ENCODE measurements at regions not wholly inside any gene's neighbourhood (a gene's known extent, or its start where the extent isn't known, plus 50 kb on each side); places are given as distances from the start of the nearest gene placed in this dataset.

GRCh38 chr2:51960281-51960680 is 928.3 kb upstream of the NRXN1 start:
- DNase-seq (ENCODE audit: low read depth) = no peak
- no peak for TF ChIP-seq CTCF (IDR thresholded peaks at IDR 0.05; ENCODE audit: control insufficient read depth, extremely low read depth, insufficient read depth)
- no peak overlapping the region for H3K4me3 ChIP-seq (ENCODE audit: low read depth, low read length)

GRCh38 chr2:51959696-51960095 is 927.8 kb upstream of the NRXN1 start:
- H3K4me3 ChIP-seq (ENCODE audit: low read depth, low read length) = no peak overlapping the region
- no peak for TF ChIP-seq CTCF (IDR thresholded peaks at IDR 0.05; ENCODE audit: control insufficient read depth, extremely low read depth, insufficient read depth)
- no peak for DNase-seq (ENCODE audit: low read depth)

- TF ChIP-seq CTCF (IDR thresholded peaks at IDR 0.05; ENCODE audit: control insufficient read depth, extremely low read depth, insufficient read depth) = no peak
- H3K4me3 ChIP-seq (ENCODE audit: low read depth, low read length) = no peak overlapping the region
- no peak for DNase-seq (ENCODE audit: low read depth)
These were observed 922.0 kb upstream of the NRXN1 start for GRCh38 chr2:51953931-51954330.

GRCh38 chr2:51921076-51921475 is 889.1 kb upstream of the NRXN1 start:
- no peak overlapping the region for H3K4me3 ChIP-seq (ENCODE audit: low read depth, low read length)
- no peak for TF ChIP-seq CTCF (IDR thresholded peaks at IDR 0.05; ENCODE audit: control insufficient read depth, extremely low read depth, insufficient read depth)
- DNase-seq (ENCODE audit: low read depth) = no peak

GRCh38 chr2:51920509-51920908 is 888.6 kb upstream of the NRXN1 start:
- H3K4me3 ChIP-seq (ENCODE audit: low read depth, low read length) = no peak overlapping the region
- no peak for DNase-seq (ENCODE audit: low read depth)
- TF ChIP-seq CTCF (IDR thresholded peaks at IDR 0.05; ENCODE audit: control insufficient read depth, extremely low read depth, insufficient read depth) = no peak

GRCh38 chr2:51919395-51919794 is 887.5 kb upstream of the NRXN1 start:
- no peak for TF ChIP-seq CTCF (IDR thresholded peaks at IDR 0.05; ENCODE audit: control insufficient read depth, extremely low read depth, insufficient read depth)
- no peak overlapping the region for H3K4me3 ChIP-seq (ENCODE audit: low read depth, low read length)
- DNase-seq (ENCODE audit: low read depth) = no peak

- no peak for TF ChIP-seq CTCF (IDR thresholded peaks at IDR 0.05; ENCODE audit: control insufficient read depth, extremely low read depth, insufficient read depth)
- DNase-seq (ENCODE audit: low read depth) = no peak
- H3K4me3 ChIP-seq (ENCODE audit: low read depth, low read length) = no peak overlapping the region
These were observed 886.2 kb upstream of the NRXN1 start for GRCh38 chr2:51918113-51918512.

Measured in LNCaP clone FGC (cell line).